ENCODE measurements at regions not wholly inside any gene's neighbourhood (a gene's known extent, or its start where the extent isn't known, plus 50 kb on each side); places are given as distances from the start of the nearest gene placed in this dataset.

DNA sequence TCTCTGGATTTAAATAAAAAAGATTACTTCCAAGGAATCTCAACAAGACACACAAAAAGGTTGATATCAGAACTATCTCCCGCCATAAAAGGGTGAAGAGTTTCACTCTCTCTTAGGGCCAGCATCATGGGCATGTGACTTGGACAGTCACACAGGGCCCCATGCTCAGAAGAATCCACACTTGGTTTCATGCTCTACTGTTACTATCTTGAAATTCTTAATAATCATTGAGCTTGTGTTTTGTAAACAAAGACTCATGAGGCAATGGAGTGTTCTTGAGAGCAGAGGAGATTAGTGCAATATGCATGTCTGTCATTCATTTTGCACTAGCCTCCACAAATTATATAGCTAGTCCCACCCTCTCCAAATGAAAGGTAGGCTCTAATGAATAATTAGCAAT, 58.4 kb downstream of the HMHB1 start:
- no peaks in the 10 kb centered on the region for H3K36me3 ChIP-seq
- WGBS, 5 donors, result 82 to 98% (median 92%) methylated on average over 1 of the region's 1 CpG
- DNase-seq, result no peak
- intact Hi-C loops (cut with DNase I; ENCODE audit: low total_unique reads), result no loop called here
- no peaks in the 10 kb centered on the region for H3K27me3 ChIP-seq (replicated peaks in 1 of 7)
- no peak overlapping the region for H3K4me3 ChIP-seq
- H3K4me1 ChIP-seq, result no peaks in the 10 kb centered on the region
- H3K9me3 ChIP-seq, result no peaks in the 10 kb centered on the region
- no peak overlapping the region for H3K27ac ChIP-seq
- TF ChIP-seq, protein P1, sequence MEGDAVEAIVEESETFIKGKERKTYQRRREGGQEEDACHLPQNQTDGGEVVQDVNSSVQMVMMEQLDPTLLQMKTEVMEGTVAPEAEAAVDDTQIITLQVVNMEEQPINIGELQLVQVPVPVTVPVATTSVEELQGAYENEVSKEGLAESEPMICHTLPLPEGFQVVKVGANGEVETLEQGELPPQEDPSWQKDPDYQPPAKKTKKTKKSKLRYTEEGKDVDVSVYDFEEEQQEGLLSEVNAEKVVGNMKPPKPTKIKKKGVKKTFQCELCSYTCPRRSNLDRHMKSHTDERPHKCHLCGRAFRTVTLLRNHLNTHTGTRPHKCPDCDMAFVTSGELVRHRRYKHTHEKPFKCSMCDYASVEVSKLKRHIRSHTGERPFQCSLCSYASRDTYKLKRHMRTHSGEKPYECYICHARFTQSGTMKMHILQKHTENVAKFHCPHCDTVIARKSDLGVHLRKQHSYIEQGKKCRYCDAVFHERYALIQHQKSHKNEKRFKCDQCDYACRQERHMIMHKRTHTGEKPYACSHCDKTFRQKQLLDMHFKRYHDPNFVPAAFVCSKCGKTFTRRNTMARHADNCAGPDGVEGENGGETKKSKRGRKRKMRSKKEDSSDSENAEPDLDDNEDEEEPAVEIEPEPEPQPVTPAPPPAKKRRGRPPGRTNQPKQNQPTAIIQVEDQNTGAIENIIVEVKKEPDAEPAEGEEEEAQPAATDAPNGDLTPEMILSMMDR (IDR thresholded peaks at IDR 0.05 in 8 of 11, conservative IDR thresholded peaks at IDR 0.05 in 3 of 11), result no peak
- TF ChIP-seq POLR2A (IDR thresholded peaks at IDR 0.05) (no peak), POLR2AphosphoS5 (IDR thresholded peaks at IDR 0.05) (no peak)

DNA sequence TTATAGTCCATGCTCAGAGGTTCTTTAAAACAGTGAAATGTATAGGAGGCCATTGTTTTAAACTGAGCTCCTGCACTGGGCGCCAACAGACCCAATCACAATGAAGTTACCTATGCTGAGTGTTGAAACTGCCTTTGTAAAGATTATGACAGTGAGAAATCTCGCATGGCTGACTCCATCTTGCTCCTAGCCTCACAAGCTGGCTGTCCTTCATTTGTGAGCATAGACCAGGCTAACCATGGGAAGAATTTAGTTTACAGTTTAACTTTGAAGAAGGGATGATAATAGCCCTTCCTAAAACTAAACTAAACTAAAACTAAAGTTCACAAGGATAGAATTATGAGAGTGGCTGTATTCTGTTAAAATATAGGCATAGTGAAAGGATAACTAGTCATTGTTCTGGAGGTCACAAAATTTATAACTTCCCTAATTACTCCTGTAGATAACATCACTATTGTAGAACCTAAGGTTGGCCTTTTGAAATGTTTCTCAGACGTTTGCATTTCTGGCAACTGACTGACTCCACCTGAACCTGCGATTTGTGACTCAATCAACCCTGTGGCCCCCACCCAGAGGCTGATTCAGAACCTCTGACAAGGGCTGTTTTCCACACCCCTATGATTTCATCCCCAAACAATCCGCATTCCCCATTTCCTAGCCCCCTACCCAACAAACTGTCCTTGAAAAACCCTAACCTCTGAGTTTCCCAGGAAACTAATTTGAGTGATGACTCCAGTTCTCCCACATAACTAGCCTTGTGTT, 59.1 kb downstream of the HMHB1 start:
- 63 to 74% (median 67%) methylated on average over 5 of the region's 5 CpGs for WGBS, 5 donors
- intact Hi-C loops (cut with DNase I; ENCODE audit: low total_unique reads), result no loop called here
- Histone ChIP-seq H3K36me3 (no peaks in the 10 kb centered on the region), H3K9me3 (no peaks in the 10 kb centered on the region), H3K27me3 (replicated peaks in 1 of 7) (no peaks in the 10 kb centered on the region), H3K4me1 (no peaks in the 10 kb centered on the region), H3K4me3 (no peak overlapping the region), H3K27ac (no peak overlapping the region)
- TF ChIP-seq POLR2A (IDR thresholded peaks at IDR 0.05), result no peak
- no peak for TF ChIP-seq POLR2AphosphoS5 (IDR thresholded peaks at IDR 0.05)
- TF ChIP-seq, protein P1 (IDR thresholded peaks at IDR 0.05 in 8 of 11, conservative IDR thresholded peaks at IDR 0.05 in 3 of 11), result no peak
- no peak for DNase-seq

DNA sequence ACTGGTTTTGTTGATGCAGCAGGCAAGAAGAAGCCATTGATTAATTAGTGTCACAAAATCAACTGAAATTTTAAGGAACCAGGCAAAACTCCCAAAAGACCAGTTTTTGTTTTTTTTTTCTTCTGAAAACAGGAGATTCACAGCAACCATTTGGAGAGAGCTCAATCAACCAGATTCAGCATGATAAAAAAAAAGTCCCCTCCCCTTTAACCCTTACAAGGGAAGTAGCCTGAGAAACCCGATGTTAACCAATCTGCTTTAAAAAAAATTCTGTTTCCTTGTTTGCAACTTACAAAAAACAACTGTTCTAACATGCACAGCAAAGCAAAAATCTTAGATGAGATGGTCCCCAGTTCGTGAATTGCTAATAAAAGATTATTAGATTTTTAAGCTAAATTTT, 59.7 kb downstream of the HMHB1 start:
- H3K36me3 ChIP-seq, result no peaks in the 10 kb centered on the region
- H3K27ac ChIP-seq, result no peak overlapping the region
- H3K4me3 ChIP-seq, result no peak overlapping the region
- H3K27me3 ChIP-seq (replicated peaks in 1 of 7), result no peaks in the 10 kb centered on the region
- WGBS, 5 donors, result 51 to 89% (median 60%) methylated on average over 2 of the region's 2 CpGs
- no peaks in the 10 kb centered on the region for H3K4me1 ChIP-seq
- DNase-seq, result no peak
- intact Hi-C loops (cut with DNase I; ENCODE audit: low total_unique reads), result no loop called here
- H3K9me3 ChIP-seq, result no peaks in the 10 kb centered on the region
- TF ChIP-seq, protein P1 (IDR thresholded peaks at IDR 0.05 in 8 of 11, conservative IDR thresholded peaks at IDR 0.05 in 3 of 11), result no peak
- TF ChIP-seq POLR2AphosphoS5 (IDR thresholded peaks at IDR 0.05), result no peak
- no peak for TF ChIP-seq POLR2A (IDR thresholded peaks at IDR 0.05)

DNA sequence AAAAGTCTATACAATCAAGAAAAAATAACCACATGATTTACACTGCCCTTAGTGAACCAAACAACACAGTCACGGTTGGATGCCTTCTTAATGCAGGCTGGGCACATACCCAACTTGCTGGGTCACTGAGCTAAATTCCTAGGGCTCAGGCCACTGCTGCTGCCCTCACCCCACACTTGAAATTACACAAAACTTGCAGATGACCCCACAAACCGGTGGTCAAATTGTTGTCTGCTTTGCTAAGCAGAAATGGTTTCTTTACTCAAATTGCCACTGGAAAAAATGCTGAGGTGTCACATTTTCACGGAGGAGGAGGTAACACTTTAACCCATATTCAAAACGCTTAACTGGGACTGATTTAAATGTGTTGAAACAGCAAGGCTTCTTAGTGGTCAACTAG, 62.4 kb downstream of the HMHB1 start:
- H3K27me3 ChIP-seq (replicated peaks in 1 of 7), result no peaks in the 10 kb centered on the region
- no peak for TF ChIP-seq POLR2A (IDR thresholded peaks at IDR 0.05)
- TF ChIP-seq, protein P1 (IDR thresholded peaks at IDR 0.05 in 8 of 11, conservative IDR thresholded peaks at IDR 0.05 in 3 of 11), result no peak
- TF ChIP-seq POLR2AphosphoS5 (IDR thresholded peaks at IDR 0.05), result no peak
- no peaks in the 10 kb centered on the region for H3K4me1 ChIP-seq
- DNase-seq, result no peak
- WGBS, 5 donors, result 40 to 70% (median 65%) methylated on average over 4 of the region's 4 CpGs
- H3K27ac ChIP-seq, result no peak overlapping the region
- H3K4me3 ChIP-seq, result no peak overlapping the region
- H3K36me3 ChIP-seq, result no peaks in the 10 kb centered on the region
- no peaks in the 10 kb centered on the region for H3K9me3 ChIP-seq
- intact Hi-C loops (cut with DNase I; ENCODE audit: low total_unique reads), result no loop called here
